H1 (cell line): ENCODE measurements at regions not wholly inside any gene's neighbourhood (a gene's known extent, or its start where the extent isn't known, plus 50 kb on each side); places are given as distances from the start of the nearest gene placed in this dataset.

ENCODE experiments used
- CTCF ChIA-PET: fragments of 300-600 bp; sonication (Branson Sonifier 250); formaldehyde crosslinking; loops from one replicate; lab custom pipeline; 2021; ENCODE audit not compliant: partially characterized antibody; lab: Charles Lee
- POLR2A ChIA-PET: fragments of 300-600 bp; sonication (Branson Sonifier 250); formaldehyde crosslinking; loops from one replicate; lab custom pipeline; 2021; ENCODE audit warnings: inconsistent platforms; ENCODE audit not compliant: partially characterized antibody; lab: Charles Lee
- DNase-seq, 2 experiments: peaks; one replicate each; pipeline versions ENCODE4 v3.0.0 to v3.0.0-alpha.2; 2010 to 2022; ENCODE audit warnings: low spot score in 2 of 2, low read depth in 1 of 2, mixed read lengths in 1 of 2
- FAIRE-seq: peaks from 2 replicates; lab custom pipeline; 2011; peaks lifted over from hg19 to GRCh38; lab: Jason Lieb, UNC
- H2AFZ ChIP-seq: 2 replicates; pipeline ENCODE4 v1.8.1; 2012; ENCODE audit warnings: low read length, inconsistent platforms
- H2AK5ac ChIP-seq: 2 replicates; pipeline ENCODE4 v1.6.1; 2013; ENCODE audit warnings: low read depth, low read length
- H2BK120ac ChIP-seq: replicated peaks from 2 replicates; pipeline ENCODE3; 2013; ENCODE audit warnings: low read depth, low read length, inconsistent platforms
- H2BK12ac ChIP-seq: 2 replicates; pipeline ENCODE4 v1.6.1; 2013; ENCODE audit warnings: low read depth, low read length
- H2BK15ac ChIP-seq: 2 replicates; pipeline ENCODE4 v1.6.1; 2013; ENCODE audit warnings: low read length
- H2BK20ac ChIP-seq: 2 replicates; pipeline ENCODE4 v1.6.1; 2013; ENCODE audit warnings: low read length
- H2BK5ac ChIP-seq: 2 replicates; pipeline ENCODE4 v1.6.1; 2013; ENCODE audit warnings: low read depth, low read length
- H3K14ac ChIP-seq: 2 replicates; pipeline ENCODE4 v1.6.1; 2013; ENCODE audit warnings: inconsistent platforms; ENCODE audit not compliant: insufficient read length
- H3K18ac ChIP-seq: 2 replicates; pipeline ENCODE4 v1.6.1; 2013; ENCODE audit warnings: low read length; ENCODE audit errors: extremely low read depth
- H3K23ac ChIP-seq: 2 replicates; pipeline ENCODE4 v1.6.1; 2013; ENCODE audit warnings: inconsistent platforms; ENCODE audit not compliant: insufficient read length
- H3K23me2 ChIP-seq: 2 replicates; pipeline ENCODE4 v1.6.1; 2013; ENCODE audit warnings: low read depth, low read length
- H3K27ac ChIP-seq: 2 replicates; pipeline ENCODE4 v1.6.1; 2011; ENCODE audit warnings: low read depth, low read length, inconsistent platforms
- H3K27me3 ChIP-seq, 4 experiments: replicated peaks in 1 of 4; 1 replicate in 1 of 4; 2 replicates in 3 of 4; pipeline versions ENCODE4 v1.6.1 to v1.8.1; 2011 to 2013; ENCODE audit warnings: low read length in 3 of 4, mild to moderate bottlenecking in 3 of 4, inconsistent platforms in 2 of 4, mixed read lengths in 2 of 4, moderate library complexity in 1 of 4; ENCODE audit not compliant: control insufficient read depth in 3 of 4, insufficient read depth in 3 of 4; ENCODE audit errors: extremely low read depth in 1 of 4
- H3K36me3 ChIP-seq, 4 experiments: 2 replicates each; pipeline versions ENCODE4 v1.6.1 to v1.8.1; 2011 to 2013; ENCODE audit warnings: mild to moderate bottlenecking in 4 of 4, low read length in 3 of 4, moderate library complexity in 2 of 4, control low read depth in 1 of 4, inconsistent platforms in 1 of 4; ENCODE audit not compliant: insufficient read depth in 4 of 4, control insufficient read depth in 2 of 4
- H3K4ac ChIP-seq: replicated peaks from 2 replicates; pipeline ENCODE3; 2013; ENCODE audit warnings: low read length, low read depth, mixed read lengths, inconsistent platforms; ENCODE audit not compliant: insufficient read length
- H3K4me1 ChIP-seq, 4 experiments: replicated peaks in 1 of 4; 1 replicate in 1 of 4; 2 replicates in 3 of 4; pipeline versions ENCODE4 v1.6.1 to v1.8.1; 2011 to 2013; ENCODE audit warnings: low read length in 3 of 4, inconsistent platforms in 2 of 4, mixed read lengths in 1 of 4; ENCODE audit not compliant: insufficient read depth in 4 of 4, control insufficient read depth in 3 of 4
- H3K4me2 ChIP-seq, 2 experiments: 2 replicates each; pipeline versions ENCODE4 v1.6.1 to v1.8.1; 2011 to 2013; ENCODE audit warnings: low read depth in 2 of 2, low read length in 2 of 2, control low read depth in 1 of 2, inconsistent platforms in 1 of 2, mild to moderate bottlenecking in 1 of 2; ENCODE audit not compliant: insufficient read depth in 1 of 2
- H3K4me3 ChIP-seq, 4 experiments: fragments of 200-600, 300-600 bp in 1 of 4; sonication (generic), shearing (Covaris generic), sonication (Bioruptor Twin) in 1 of 4; 2 replicates each; pipeline versions ENCODE4 v1.5.1 to v1.8.1; 2011 to 2016; ENCODE audit warnings: low read length in 4 of 4, low read depth in 3 of 4, control low read depth in 2 of 4, inconsistent platforms in 2 of 4, mild to moderate bottlenecking in 2 of 4, mixed read lengths in 1 of 4, moderate library complexity in 1 of 4; ENCODE audit not compliant: insufficient read depth in 2 of 4; ENCODE audit errors: extremely low read depth in 1 of 4
- H3K56ac ChIP-seq: replicated peaks from 2 replicates; pipeline ENCODE3; 2013; ENCODE audit warnings: low read depth, mild to moderate bottlenecking, mixed read lengths, low read length, inconsistent platforms; ENCODE audit not compliant: insufficient read length
- H3K79me1 ChIP-seq: 2 replicates; pipeline ENCODE4 v1.6.1; 2013; ENCODE audit warnings: low read depth, low read length, control low read depth
- H3K79me2 ChIP-seq, 2 experiments: 2 replicates each; pipeline versions ENCODE4 v1.6.1 to v1.8.1; 2012 to 2013; ENCODE audit warnings: low read length in 2 of 2, mild to moderate bottlenecking in 2 of 2, inconsistent platforms in 1 of 2; ENCODE audit not compliant: insufficient read depth in 2 of 2, control insufficient read depth in 1 of 2
- H3K9ac ChIP-seq, 4 experiments: replicated peaks in 1 of 4; 1 replicate in 1 of 4; 2 replicates in 3 of 4; pipeline versions ENCODE4 v1.6.1 to v1.8.1; 2011 to 2013; ENCODE audit warnings: low read depth in 3 of 4, low read length in 3 of 4, control low read depth in 2 of 4, mild to moderate bottlenecking in 2 of 4, moderate library complexity in 2 of 4, inconsistent platforms in 1 of 4; ENCODE audit errors: extremely low read depth in 1 of 4
- H3K9me3 ChIP-seq, 2 experiments: 2 replicates each; pipeline versions ENCODE4 v1.6.1 to v1.8.1; 2012 to 2013; ENCODE audit warnings: mild to moderate bottlenecking in 2 of 2, moderate library complexity in 2 of 2, control low read depth in 1 of 2, inconsistent platforms in 1 of 2, low read depth in 1 of 2, low read length in 1 of 2, mixed read lengths in 1 of 2; ENCODE audit not compliant: insufficient read depth in 2 of 2
- H4K20me1 ChIP-seq, 2 experiments: replicated peaks in 1 of 2; 2 replicates each; pipeline versions ENCODE3 to v1.8.1; 2011 to 2013; ENCODE audit warnings: inconsistent platforms in 2 of 2, low read length in 2 of 2, mild to moderate bottlenecking in 1 of 2; ENCODE audit not compliant: insufficient read depth in 2 of 2, control insufficient read depth in 1 of 2
- H4K5ac ChIP-seq: 2 replicates; pipeline ENCODE4 v1.6.1; 2013; ENCODE audit warnings: low read length, low read depth, mixed read lengths, inconsistent platforms; ENCODE audit not compliant: insufficient read length
- H4K8ac ChIP-seq: 2 replicates; pipeline ENCODE4 v1.8.0; 2013; ENCODE audit warnings: mild to moderate bottlenecking, moderate library complexity, low read length, inconsistent platforms; ENCODE audit not compliant: insufficient read depth; ENCODE audit errors: extremely low read depth
- H4K91ac ChIP-seq: replicated peaks from 2 replicates; pipeline ENCODE3; 2013; ENCODE audit warnings: low read length, mixed read lengths, inconsistent platforms; ENCODE audit not compliant: insufficient read length
- BRCA1 ChIP-seq: IDR thresholded peaks from 2 replicates; pipeline ENCODE4 v1.6.1; 2012; ENCODE audit warnings: low read depth, low read length, improper control_type of control experiment
- CBX8 ChIP-seq: fragments of 300-800, 300-1000 bp; sonication (generic); IDR thresholded peaks from 2 replicates; pipeline ENCODE4 v1.7.1; 2016; ENCODE audit warnings: low read depth, low read length, borderline replicate concordance
- CHD1 ChIP-seq: IDR thresholded peaks from 2 replicates; pipeline ENCODE4 v1.6.1; 2012; ENCODE audit warnings: low read depth, low read length, improper control_type of control experiment
- E2F6 ChIP-seq: IDR thresholded peaks from 2 replicates; pipeline ENCODE4 v1.6.1; 2012; ENCODE audit warnings: inconsistent platforms
- EGR1 ChIP-seq: IDR thresholded peaks from 2 replicates; pipeline ENCODE4 v1.6.1; 2011; ENCODE audit warnings: low read depth, low read length, borderline replicate concordance
- JUND ChIP-seq: IDR thresholded peaks from 2 replicates; pipeline ENCODE4 v1.6.1; 2011; ENCODE audit warnings: mild to moderate bottlenecking, improper control_type of control experiment, low read length
- KDM1A ChIP-seq: fragments of 200-600, 300-600 bp; sonication (generic); IDR thresholded peaks from 2 replicates; pipeline ENCODE4 v1.7.1; 2016; ENCODE audit warnings: mild to moderate bottlenecking, low read length, borderline replicate concordance
- KDM5A ChIP-seq: fragments of 200-600 bp; IDR thresholded peaks from 2 replicates; pipeline ENCODE4 v1.7.1; 2012; ENCODE audit warnings: mild to moderate bottlenecking, low read length, inconsistent platforms, mixed read lengths
- POU5F1 ChIP-seq: IDR thresholded peaks from 2 replicates; pipeline ENCODE4 v1.6.1; 2011; ENCODE audit warnings: low read depth, mild to moderate bottlenecking, low read length, moderate library complexity
- SP1 ChIP-seq: IDR thresholded peaks from 2 replicates; pipeline ENCODE4 v1.6.1; 2011; ENCODE audit warnings: low read depth, low read length
- SP4 ChIP-seq: IDR thresholded peaks from 2 replicates; pipeline ENCODE4 v1.6.1; 2012; ENCODE audit warnings: low read length, inconsistent platforms
- WGBS, 2 experiments: shearing (Covaris generic) in 1 of 2; methylation state at CpG; one replicate each; pipeline versions ENCODE4 v1.1.6 to v1.1.7; 2013 to 2015; ENCODE audit warnings: low lambda C conversion rate in 2 of 2, mixed read lengths in 2 of 2, inconsistent platforms in 1 of 2, low coverage in 1 of 2, missing lambda C conversion rate in 1 of 2; ENCODE audit not compliant: insufficient replicate concordance in 2 of 2, insufficient coverage in 1 of 2, insufficient read length in 1 of 2; ENCODE audit errors: extremely low coverage in 1 of 2, missing lambda C conversion rate in 1 of 2; 5-methylcytosine and 5-hydroxymethylcytosine counted together
- TF ChIP-seq, protein P1 (sequence below): IDR thresholded peaks from 2 replicates; pipeline ENCODE4 v1.6.1; 2012; ENCODE audit warnings: low read length, inconsistent platforms
- TF ChIP-seq, protein P2 (sequence below): IDR thresholded peaks from 2 replicates; pipeline ENCODE4 v1.6.1; 2011; ENCODE audit warnings: low read length, improper control_type of control experiment

DNA sequence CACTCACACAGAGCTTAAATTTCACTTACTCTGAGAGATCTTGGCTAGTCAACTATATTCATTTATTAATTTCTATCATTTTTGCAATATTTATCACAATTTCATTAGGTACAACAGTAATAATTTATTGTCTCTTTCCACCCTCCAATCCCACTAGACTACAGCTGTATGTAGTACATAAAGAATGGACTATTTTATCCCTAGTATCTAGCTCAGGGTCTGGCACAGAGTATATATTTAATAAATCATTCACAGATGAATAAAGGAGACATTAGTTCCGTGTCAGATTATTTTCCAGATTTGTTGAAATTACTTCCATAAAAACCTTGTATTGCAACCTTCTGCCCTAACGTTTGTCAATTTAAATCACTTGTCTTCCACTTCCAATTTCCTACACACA lies 1781.1 kb upstream of the SEL1L start:
- 92% methylated on average over 2 of the region's 2 CpGs; no CpG with 5 or more reads in 1 of the 2 experiments for WGBS, 2 experiments
- no peak for TF ChIP-seq CBX8
- TF ChIP-seq E2F6, result no peak
- TF ChIP-seq, protein P1, sequence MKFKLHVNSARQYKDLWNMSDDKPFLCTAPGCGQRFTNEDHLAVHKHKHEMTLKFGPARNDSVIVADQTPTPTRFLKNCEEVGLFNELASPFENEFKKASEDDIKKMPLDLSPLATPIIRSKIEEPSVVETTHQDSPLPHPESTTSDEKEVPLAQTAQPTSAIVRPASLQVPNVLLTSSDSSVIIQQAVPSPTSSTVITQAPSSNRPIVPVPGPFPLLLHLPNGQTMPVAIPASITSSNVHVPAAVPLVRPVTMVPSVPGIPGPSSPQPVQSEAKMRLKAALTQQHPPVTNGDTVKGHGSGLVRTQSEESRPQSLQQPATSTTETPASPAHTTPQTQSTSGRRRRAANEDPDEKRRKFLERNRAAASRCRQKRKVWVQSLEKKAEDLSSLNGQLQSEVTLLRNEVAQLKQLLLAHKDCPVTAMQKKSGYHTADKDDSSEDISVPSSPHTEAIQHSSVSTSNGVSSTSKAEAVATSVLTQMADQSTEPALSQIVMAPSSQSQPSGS, result no peak
- TF ChIP-seq CHD1, result no peak
- TF ChIP-seq JUND, result no peak
- no peak for TF ChIP-seq KDM1A
- TF ChIP-seq KDM5A, result no peak
- no peak for TF ChIP-seq EGR1
- no peak for TF ChIP-seq POU5F1
- TF ChIP-seq, protein P2, sequence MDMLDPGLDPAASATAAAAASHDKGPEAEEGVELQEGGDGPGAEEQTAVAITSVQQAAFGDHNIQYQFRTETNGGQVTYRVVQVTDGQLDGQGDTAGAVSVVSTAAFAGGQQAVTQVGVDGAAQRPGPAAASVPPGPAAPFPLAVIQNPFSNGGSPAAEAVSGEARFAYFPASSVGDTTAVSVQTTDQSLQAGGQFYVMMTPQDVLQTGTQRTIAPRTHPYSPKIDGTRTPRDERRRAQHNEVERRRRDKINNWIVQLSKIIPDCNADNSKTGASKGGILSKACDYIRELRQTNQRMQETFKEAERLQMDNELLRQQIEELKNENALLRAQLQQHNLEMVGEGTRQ, result no peak
- TF ChIP-seq SP1, result no peak
- TF ChIP-seq BRCA1, result no peak
- no peak for TF ChIP-seq SP4

More for the DNA sequence above, 1781.1 kb upstream of the SEL1L start:
- no peaks in the 10 kb centered on the region for H3K23me2 ChIP-seq
- H3K9me3 ChIP-seq, result no peaks in the 10 kb centered on the region
- no peak overlapping the region for H2AK5ac ChIP-seq
- DNase-seq (no peak), FAIRE-seq (no peak)
- no peaks in the 10 kb centered on the region for H3K27me3 ChIP-seq
- no peaks in the 10 kb centered on the region for H3K79me1 ChIP-seq
- no peak overlapping the region for H2BK15ac ChIP-seq
- H4K20me1 ChIP-seq, result no peaks in the 10 kb centered on the region
- H3K9ac ChIP-seq, result no peak overlapping the region
- no peak overlapping the region for H2AFZ ChIP-seq
- no peaks in the 10 kb centered on the region for H3K79me2 ChIP-seq
- CTCF ChIA-PET, result interaction anchor here (1.5 kb wide), 1 partner anchor 14 kb away, joined by 3 read pairs; no protein-coding TSS in a partner anchor
- no peak overlapping the region for H3K56ac ChIP-seq
- H3K36me3 ChIP-seq, result no peaks in the 10 kb centered on the region
- no peak overlapping the region for H3K4me2 ChIP-seq
- no peak overlapping the region for H4K5ac ChIP-seq
- H2BK20ac ChIP-seq, result no peak overlapping the region
- no peak overlapping the region for H3K27ac ChIP-seq
- H3K4me1 ChIP-seq, result no peaks in the 10 kb centered on the region; a peak in 1 of 7 replicates
- H3K14ac ChIP-seq, result no peak overlapping the region
- no peak overlapping the region for H2BK120ac ChIP-seq
- no peak overlapping the region for H4K8ac ChIP-seq
- H2BK5ac ChIP-seq, result no peak overlapping the region
- H3K4me3 ChIP-seq, result no peak overlapping the region
- H3K18ac ChIP-seq, result no peak overlapping the region
- H2BK12ac ChIP-seq, result no peak overlapping the region
- POLR2A ChIA-PET, result no interaction called here
- H3K23ac ChIP-seq, result no peak overlapping the region
- no peak overlapping the region for H3K4ac ChIP-seq
- no peak overlapping the region for H4K91ac ChIP-seq
